ENCODE measurements at regions not wholly inside any gene's neighbourhood (a gene's known extent, or its start where the extent isn't known, plus 50 kb on each side); places are given as distances from the start of the nearest gene placed in this dataset.

DNA sequence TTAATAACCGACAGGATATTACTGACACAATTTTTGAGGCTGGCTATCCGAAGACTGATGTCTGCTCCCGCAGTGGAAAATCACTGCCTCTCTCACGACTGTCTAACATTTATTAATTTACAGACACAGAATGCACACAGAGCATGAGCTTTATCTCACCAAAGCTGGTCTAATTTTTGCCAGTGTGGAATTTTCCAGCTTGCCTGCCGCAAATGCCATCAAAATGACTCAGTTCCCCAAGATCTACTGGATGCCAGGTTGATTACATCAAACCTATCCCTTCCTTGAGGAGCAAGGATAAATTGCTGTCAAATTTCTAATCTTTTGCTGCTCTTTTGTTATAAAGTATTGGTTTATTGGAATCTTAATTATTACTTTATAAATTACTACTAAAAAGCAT is 1775.1 kb upstream of the PCDH20 start:
- ChIA-PET POLR2A (no interaction called here), CTCF (no interaction called here)
- H3K4me3 ChIP-seq (ENCODE audit: low read depth, low read length) = no peak overlapping the region
- TF ChIP-seq, protein P1, sequence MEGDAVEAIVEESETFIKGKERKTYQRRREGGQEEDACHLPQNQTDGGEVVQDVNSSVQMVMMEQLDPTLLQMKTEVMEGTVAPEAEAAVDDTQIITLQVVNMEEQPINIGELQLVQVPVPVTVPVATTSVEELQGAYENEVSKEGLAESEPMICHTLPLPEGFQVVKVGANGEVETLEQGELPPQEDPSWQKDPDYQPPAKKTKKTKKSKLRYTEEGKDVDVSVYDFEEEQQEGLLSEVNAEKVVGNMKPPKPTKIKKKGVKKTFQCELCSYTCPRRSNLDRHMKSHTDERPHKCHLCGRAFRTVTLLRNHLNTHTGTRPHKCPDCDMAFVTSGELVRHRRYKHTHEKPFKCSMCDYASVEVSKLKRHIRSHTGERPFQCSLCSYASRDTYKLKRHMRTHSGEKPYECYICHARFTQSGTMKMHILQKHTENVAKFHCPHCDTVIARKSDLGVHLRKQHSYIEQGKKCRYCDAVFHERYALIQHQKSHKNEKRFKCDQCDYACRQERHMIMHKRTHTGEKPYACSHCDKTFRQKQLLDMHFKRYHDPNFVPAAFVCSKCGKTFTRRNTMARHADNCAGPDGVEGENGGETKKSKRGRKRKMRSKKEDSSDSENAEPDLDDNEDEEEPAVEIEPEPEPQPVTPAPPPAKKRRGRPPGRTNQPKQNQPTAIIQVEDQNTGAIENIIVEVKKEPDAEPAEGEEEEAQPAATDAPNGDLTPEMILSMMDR (IDR thresholded peaks at IDR 0.05; ENCODE audit: insufficient read depth, low read length, missing control alignments) = no peak
- no peak for DNase-seq (ENCODE audit: low read depth, low spot score)

DNA sequence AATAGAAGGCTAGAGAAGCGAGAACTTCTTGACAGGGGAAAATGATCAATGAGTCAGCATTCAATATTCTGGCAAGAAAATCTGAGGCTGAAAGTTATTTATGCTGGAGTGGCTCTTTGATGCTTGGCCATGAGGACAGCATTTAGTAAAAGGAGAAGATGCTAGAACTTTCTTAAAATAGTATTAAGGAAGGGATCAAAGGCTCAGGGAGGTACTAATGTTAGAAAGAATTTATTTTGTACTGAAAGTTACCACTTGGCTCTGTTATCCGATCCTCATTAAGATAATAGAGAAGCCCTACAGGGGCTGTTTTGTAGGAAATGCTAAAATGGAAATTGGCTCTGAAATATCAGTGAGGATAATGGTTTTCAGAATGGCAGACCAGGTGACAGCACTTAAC is 1774.6 kb upstream of the PCDH20 start:
- DNase-seq (ENCODE audit: low read depth, low spot score) = no peak
- CTCF ChIA-PET = no interaction called here

DNA sequence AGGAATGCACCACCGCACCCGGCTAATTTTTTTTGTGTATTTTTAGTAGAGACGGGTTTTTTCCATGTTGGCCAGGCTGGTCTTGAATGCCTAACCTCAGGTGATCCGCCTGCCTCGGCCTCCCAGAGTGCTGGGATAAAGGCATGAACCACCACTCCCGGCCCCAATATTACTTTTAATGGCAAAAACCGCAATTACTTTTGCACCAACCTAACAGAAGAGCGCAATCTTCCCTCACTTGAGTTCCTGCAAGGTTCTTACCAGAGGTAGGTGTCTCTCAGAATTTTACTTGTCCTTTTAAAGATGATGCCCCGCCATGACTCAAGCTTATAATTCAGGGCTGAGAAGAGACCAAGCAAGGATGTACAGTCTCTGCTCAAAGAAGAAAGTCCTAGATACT is 1774.1 kb upstream of the PCDH20 start:
- no peak overlapping the region for H3K4me3 ChIP-seq (ENCODE audit: low read depth, low read length)
- DNase-seq (ENCODE audit: low read depth, low spot score) = no peak
- TF ChIP-seq, protein P1 (IDR thresholded peaks at IDR 0.05; ENCODE audit: insufficient read depth, low read length, missing control alignments) = no peak
- ChIA-PET POLR2A (no interaction called here), CTCF (no interaction called here)

More for the DNA sequence above, 1774.6 kb upstream of the PCDH20 start:
- TF ChIP-seq, protein P1 (IDR thresholded peaks at IDR 0.05; ENCODE audit: insufficient read depth, low read length, missing control alignments) = no peak
- POLR2A ChIA-PET = no interaction called here
- no peak overlapping the region for H3K4me3 ChIP-seq (ENCODE audit: low read depth, low read length)

DNA sequence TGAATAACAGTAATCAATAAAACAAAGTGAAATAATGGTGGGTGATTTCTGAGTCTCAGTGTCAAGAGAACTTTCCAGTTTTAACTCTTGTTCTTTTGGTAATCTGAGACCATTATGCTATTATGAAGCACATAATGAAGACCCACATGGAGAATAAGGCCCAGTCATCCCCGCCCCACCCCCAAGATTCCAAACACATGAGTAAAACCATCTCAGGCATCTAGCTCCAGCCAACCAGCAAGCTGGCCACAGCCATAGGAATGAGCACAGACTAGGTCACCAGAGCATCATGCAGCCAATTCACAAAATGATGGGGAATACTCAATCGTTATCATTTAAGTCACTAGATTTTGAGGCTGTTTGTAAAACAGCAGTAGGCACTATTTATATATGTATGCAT is 1769.0 kb upstream of the PCDH20 start:
- ChIA-PET POLR2A (no interaction called here), CTCF (no interaction called here)
- no peak for DNase-seq (ENCODE audit: low read depth, low spot score)
- TF ChIP-seq, protein P1 (IDR thresholded peaks at IDR 0.05; ENCODE audit: insufficient read depth, low read length, missing control alignments) = no peak
- no peak overlapping the region for H3K4me3 ChIP-seq (ENCODE audit: low read depth, low read length)

DNA sequence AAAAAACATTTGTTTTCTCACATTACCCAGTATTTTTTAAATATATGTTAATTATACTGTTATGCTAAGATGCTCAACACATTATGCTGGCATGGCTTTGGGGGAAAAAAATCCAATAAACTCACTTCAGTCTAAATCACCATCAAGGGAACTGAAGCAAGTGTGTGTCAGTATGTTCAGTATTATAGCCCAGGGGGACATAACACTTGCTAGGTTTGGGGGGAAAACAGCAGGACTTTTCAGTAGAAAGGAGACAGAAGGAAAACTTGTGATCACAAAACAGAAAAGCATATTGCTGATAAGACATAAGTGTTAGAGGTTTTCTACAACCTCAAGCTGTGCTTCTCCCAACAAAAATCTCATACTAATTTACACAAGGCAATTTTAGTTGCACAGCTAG is 1759.9 kb upstream of the PCDH20 start:
- POLR2A ChIA-PET = no interaction called here
- TF ChIP-seq, protein P1 (IDR thresholded peaks at IDR 0.05; ENCODE audit: insufficient read depth, low read length, missing control alignments) = no peak
- H3K4me3 ChIP-seq (ENCODE audit: low read depth, low read length) = no peak overlapping the region
- no peak for DNase-seq (ENCODE audit: low read depth, low spot score)
- CTCF ChIA-PET = no interaction called here

DNA sequence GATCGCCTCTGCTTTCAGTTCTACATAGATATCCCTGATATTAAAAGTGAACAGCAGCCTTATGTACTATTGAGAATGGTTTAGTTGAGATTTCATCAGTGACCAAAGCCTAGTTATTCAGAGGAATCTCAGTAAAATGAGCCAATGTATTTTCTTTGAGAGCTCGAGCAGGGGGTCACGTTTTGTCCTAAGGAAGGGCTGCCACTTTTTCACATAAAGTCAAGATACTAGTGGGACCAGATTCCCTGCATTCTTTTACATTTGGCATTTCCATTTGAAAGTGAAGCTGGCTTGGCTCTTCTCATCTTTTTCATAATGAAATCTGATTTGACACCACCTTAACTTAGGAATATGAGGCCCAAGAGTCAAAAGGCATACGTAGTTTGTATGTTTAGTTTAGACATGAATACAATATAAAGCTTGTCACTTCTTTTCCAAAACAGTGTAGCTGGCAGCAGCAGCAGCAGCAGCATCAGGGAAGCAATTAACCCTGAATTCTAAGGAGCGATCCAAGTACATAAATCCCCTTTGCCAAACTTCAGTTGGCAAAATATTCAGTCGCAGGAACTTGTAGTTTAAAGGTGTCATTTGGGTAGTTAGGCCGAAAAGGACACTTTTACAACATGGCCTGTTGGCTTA is 1752.2 kb upstream of the PCDH20 start:
- POLR2A ChIA-PET = no interaction called here
- H3K4me3 ChIP-seq (ENCODE audit: low read depth, low read length) = no peak overlapping the region
- TF ChIP-seq, protein P1 (IDR thresholded peaks at IDR 0.05; ENCODE audit: insufficient read depth, low read length, missing control alignments) = no peak
- DNase-seq (ENCODE audit: low read depth, low spot score) = no peak
- CTCF ChIA-PET = no interaction called here
